H1 (cell line): ENCODE measurements at regions not wholly inside any gene's neighbourhood (a gene's known extent, or its start where the extent isn't known, plus 50 kb on each side); places are given as distances from the start of the nearest gene placed in this dataset.

Experiments
- CTCF ChIA-PET: fragments of 300-600 bp; sonication (Branson Sonifier 250); formaldehyde crosslinking; loops from one replicate; lab custom pipeline; 2021; ENCODE audit not compliant: partially characterized antibody; lab: Charles Lee
- POLR2A ChIA-PET: fragments of 300-600 bp; sonication (Branson Sonifier 250); formaldehyde crosslinking; loops from one replicate; lab custom pipeline; 2021; ENCODE audit warnings: inconsistent platforms; ENCODE audit not compliant: partially characterized antibody; lab: Charles Lee
- DNase-seq, 2 experiments: peaks; one replicate each; pipeline versions ENCODE4 v3.0.0 to v3.0.0-alpha.2; 2010 to 2022; ENCODE audit warnings: low spot score in 2 of 2, low read depth in 1 of 2, mixed read lengths in 1 of 2
- FAIRE-seq: peaks from 2 replicates; lab custom pipeline; 2011; peaks lifted over from hg19 to GRCh38; lab: Jason Lieb, UNC
- H2AFZ ChIP-seq: 2 replicates; pipeline ENCODE4 v1.8.1; 2012; ENCODE audit warnings: low read length, inconsistent platforms
- H2AK5ac ChIP-seq: 2 replicates; pipeline ENCODE4 v1.6.1; 2013; ENCODE audit warnings: low read depth, low read length
- H2BK120ac ChIP-seq: replicated peaks from 2 replicates; pipeline ENCODE3; 2013; ENCODE audit warnings: low read depth, low read length, inconsistent platforms
- H2BK12ac ChIP-seq: 2 replicates; pipeline ENCODE4 v1.6.1; 2013; ENCODE audit warnings: low read depth, low read length
- H2BK15ac ChIP-seq: 2 replicates; pipeline ENCODE4 v1.6.1; 2013; ENCODE audit warnings: low read length
- H2BK20ac ChIP-seq: 2 replicates; pipeline ENCODE4 v1.6.1; 2013; ENCODE audit warnings: low read length
- H2BK5ac ChIP-seq: 2 replicates; pipeline ENCODE4 v1.6.1; 2013; ENCODE audit warnings: low read depth, low read length
- H3K14ac ChIP-seq: 2 replicates; pipeline ENCODE4 v1.6.1; 2013; ENCODE audit warnings: inconsistent platforms; ENCODE audit not compliant: insufficient read length
- H3K18ac ChIP-seq: 2 replicates; pipeline ENCODE4 v1.6.1; 2013; ENCODE audit warnings: low read length; ENCODE audit errors: extremely low read depth
- H3K23ac ChIP-seq: 2 replicates; pipeline ENCODE4 v1.6.1; 2013; ENCODE audit warnings: inconsistent platforms; ENCODE audit not compliant: insufficient read length
- H3K23me2 ChIP-seq: 2 replicates; pipeline ENCODE4 v1.6.1; 2013; ENCODE audit warnings: low read depth, low read length
- H3K27ac ChIP-seq: 2 replicates; pipeline ENCODE4 v1.6.1; 2011; ENCODE audit warnings: low read depth, low read length, inconsistent platforms
- H3K27me3 ChIP-seq, 4 experiments: replicated peaks in 1 of 4; 1 replicate in 1 of 4; 2 replicates in 3 of 4; pipeline versions ENCODE4 v1.6.1 to v1.8.1; 2011 to 2013; ENCODE audit warnings: low read length in 3 of 4, mild to moderate bottlenecking in 3 of 4, inconsistent platforms in 2 of 4, mixed read lengths in 2 of 4, moderate library complexity in 1 of 4; ENCODE audit not compliant: control insufficient read depth in 3 of 4, insufficient read depth in 3 of 4; ENCODE audit errors: extremely low read depth in 1 of 4
- H3K36me3 ChIP-seq, 4 experiments: 2 replicates each; pipeline versions ENCODE4 v1.6.1 to v1.8.1; 2011 to 2013; ENCODE audit warnings: mild to moderate bottlenecking in 4 of 4, low read length in 3 of 4, moderate library complexity in 2 of 4, control low read depth in 1 of 4, inconsistent platforms in 1 of 4; ENCODE audit not compliant: insufficient read depth in 4 of 4, control insufficient read depth in 2 of 4
- H3K4ac ChIP-seq: replicated peaks from 2 replicates; pipeline ENCODE3; 2013; ENCODE audit warnings: low read length, low read depth, mixed read lengths, inconsistent platforms; ENCODE audit not compliant: insufficient read length
- H3K4me1 ChIP-seq, 4 experiments: replicated peaks in 1 of 4; 1 replicate in 1 of 4; 2 replicates in 3 of 4; pipeline versions ENCODE4 v1.6.1 to v1.8.1; 2011 to 2013; ENCODE audit warnings: low read length in 3 of 4, inconsistent platforms in 2 of 4, mixed read lengths in 1 of 4; ENCODE audit not compliant: insufficient read depth in 4 of 4, control insufficient read depth in 3 of 4
- H3K4me2 ChIP-seq, 2 experiments: 2 replicates each; pipeline versions ENCODE4 v1.6.1 to v1.8.1; 2011 to 2013; ENCODE audit warnings: low read depth in 2 of 2, low read length in 2 of 2, control low read depth in 1 of 2, inconsistent platforms in 1 of 2, mild to moderate bottlenecking in 1 of 2; ENCODE audit not compliant: insufficient read depth in 1 of 2
- H3K4me3 ChIP-seq, 4 experiments: fragments of 200-600, 300-600 bp in 1 of 4; sonication (generic), shearing (Covaris generic), sonication (Bioruptor Twin) in 1 of 4; 2 replicates each; pipeline versions ENCODE4 v1.5.1 to v1.8.1; 2011 to 2016; ENCODE audit warnings: low read length in 4 of 4, low read depth in 3 of 4, control low read depth in 2 of 4, inconsistent platforms in 2 of 4, mild to moderate bottlenecking in 2 of 4, mixed read lengths in 1 of 4, moderate library complexity in 1 of 4; ENCODE audit not compliant: insufficient read depth in 2 of 4; ENCODE audit errors: extremely low read depth in 1 of 4
- H3K56ac ChIP-seq: replicated peaks from 2 replicates; pipeline ENCODE3; 2013; ENCODE audit warnings: low read depth, mild to moderate bottlenecking, mixed read lengths, low read length, inconsistent platforms; ENCODE audit not compliant: insufficient read length
- H3K79me1 ChIP-seq: 2 replicates; pipeline ENCODE4 v1.6.1; 2013; ENCODE audit warnings: low read depth, low read length, control low read depth
- H3K79me2 ChIP-seq, 2 experiments: 2 replicates each; pipeline versions ENCODE4 v1.6.1 to v1.8.1; 2012 to 2013; ENCODE audit warnings: low read length in 2 of 2, mild to moderate bottlenecking in 2 of 2, inconsistent platforms in 1 of 2; ENCODE audit not compliant: insufficient read depth in 2 of 2, control insufficient read depth in 1 of 2
- H3K9ac ChIP-seq, 4 experiments: replicated peaks in 1 of 4; 1 replicate in 1 of 4; 2 replicates in 3 of 4; pipeline versions ENCODE4 v1.6.1 to v1.8.1; 2011 to 2013; ENCODE audit warnings: low read depth in 3 of 4, low read length in 3 of 4, control low read depth in 2 of 4, mild to moderate bottlenecking in 2 of 4, moderate library complexity in 2 of 4, inconsistent platforms in 1 of 4; ENCODE audit errors: extremely low read depth in 1 of 4
- H3K9me3 ChIP-seq, 2 experiments: 2 replicates each; pipeline versions ENCODE4 v1.6.1 to v1.8.1; 2012 to 2013; ENCODE audit warnings: mild to moderate bottlenecking in 2 of 2, moderate library complexity in 2 of 2, control low read depth in 1 of 2, inconsistent platforms in 1 of 2, low read depth in 1 of 2, low read length in 1 of 2, mixed read lengths in 1 of 2; ENCODE audit not compliant: insufficient read depth in 2 of 2
- H4K20me1 ChIP-seq, 2 experiments: replicated peaks in 1 of 2; 2 replicates each; pipeline versions ENCODE3 to v1.8.1; 2011 to 2013; ENCODE audit warnings: inconsistent platforms in 2 of 2, low read length in 2 of 2, mild to moderate bottlenecking in 1 of 2; ENCODE audit not compliant: insufficient read depth in 2 of 2, control insufficient read depth in 1 of 2
- H4K5ac ChIP-seq: 2 replicates; pipeline ENCODE4 v1.6.1; 2013; ENCODE audit warnings: low read length, low read depth, mixed read lengths, inconsistent platforms; ENCODE audit not compliant: insufficient read length
- H4K8ac ChIP-seq: 2 replicates; pipeline ENCODE4 v1.8.0; 2013; ENCODE audit warnings: mild to moderate bottlenecking, moderate library complexity, low read length, inconsistent platforms; ENCODE audit not compliant: insufficient read depth; ENCODE audit errors: extremely low read depth
- H4K91ac ChIP-seq: replicated peaks from 2 replicates; pipeline ENCODE3; 2013; ENCODE audit warnings: low read length, mixed read lengths, inconsistent platforms; ENCODE audit not compliant: insufficient read length
- ASH2L ChIP-seq: fragments of 200-600, 300-600 bp; sonication (generic); IDR thresholded peaks from one replicate; pipeline ENCODE4 v1.7.1; 2017; ENCODE audit warnings: low read length
- CHD1 ChIP-seq: IDR thresholded peaks from 2 replicates; pipeline ENCODE4 v1.6.1; 2012; ENCODE audit warnings: low read depth, low read length, improper control_type of control experiment
- CHD2 ChIP-seq: IDR thresholded peaks from 2 replicates; pipeline ENCODE4 v1.6.1; 2012; ENCODE audit warnings: low read length, improper control_type of control experiment
- CTBP2 ChIP-seq: IDR thresholded peaks from 2 replicates; pipeline ENCODE4 v1.7.0; 2011; ENCODE audit warnings: borderline replicate concordance, mild to moderate bottlenecking, moderate library complexity, mixed read lengths, low read length; ENCODE audit not compliant: insufficient read depth, insufficient read length
- EP300 ChIP-seq, 2 experiments: IDR thresholded peaks; 1 replicate in 1 of 2; 2 replicates in 1 of 2; pipeline ENCODE4 v1.6.1; 2011 to 2012; ENCODE audit warnings: low read depth in 2 of 2, low read length in 2 of 2, mild to moderate bottlenecking in 2 of 2, borderline replicate concordance in 1 of 2, inconsistent platforms in 1 of 2, moderate library complexity in 1 of 2
- RBBP5 ChIP-seq: IDR thresholded peaks from 2 replicates; pipeline ENCODE4 v1.7.1; 2012; ENCODE audit warnings: low read depth, mild to moderate bottlenecking, inconsistent platforms, low read length, moderate library complexity, borderline replicate concordance
- RFX5 ChIP-seq: IDR thresholded peaks from 2 replicates; pipeline ENCODE4 v1.6.1; 2011; ENCODE audit warnings: low read depth, low read length, improper control_type of control experiment, borderline replicate concordance
- RXRA ChIP-seq: IDR thresholded peaks from 2 replicates; pipeline ENCODE4 v1.6.1; 2011; ENCODE audit warnings: low read depth, mild to moderate bottlenecking, low read length, moderate library complexity; ENCODE audit not compliant: insufficient read depth
- SP1 ChIP-seq: IDR thresholded peaks from 2 replicates; pipeline ENCODE4 v1.6.1; 2011; ENCODE audit warnings: low read depth, low read length
- WGBS, 2 experiments: shearing (Covaris generic) in 1 of 2; methylation state at CpG; one replicate each; pipeline versions ENCODE4 v1.1.6 to v1.1.7; 2013 to 2015; ENCODE audit warnings: low lambda C conversion rate in 2 of 2, mixed read lengths in 2 of 2, inconsistent platforms in 1 of 2, low coverage in 1 of 2, missing lambda C conversion rate in 1 of 2; ENCODE audit not compliant: insufficient replicate concordance in 2 of 2, insufficient coverage in 1 of 2, insufficient read length in 1 of 2; ENCODE audit errors: extremely low coverage in 1 of 2, missing lambda C conversion rate in 1 of 2; 5-methylcytosine and 5-hydroxymethylcytosine counted together

- Histone ChIP-seq H4K8ac (no peak overlapping the region), H2BK12ac (no peak overlapping the region), H3K4me1 (peaks cover 0 to 1% (median 0%) of the 10 kb centered on the region in 4 experiments; a peak in 1 of 7 replicates), H2AK5ac (no peak overlapping the region), H3K9ac (no peak overlapping the region), H2BK5ac (no peak overlapping the region), H3K9me3 (no peaks in the 10 kb centered on the region), H2AFZ (no peak overlapping the region), H4K91ac (no peak overlapping the region), H3K56ac (no peak overlapping the region), H3K23me2 (no peaks in the 10 kb centered on the region), H3K36me3 (no peaks in the 10 kb centered on the region), H3K79me2 (no peaks in the 10 kb centered on the region), H3K79me1 (no peaks in the 10 kb centered on the region; the same call in 1 of the 2 replicates), H2BK15ac (no peak overlapping the region), H4K5ac (no peak overlapping the region), H3K14ac (no peak overlapping the region), H3K27ac (no peak overlapping the region), H3K23ac (no peak overlapping the region), H2BK120ac (no peak overlapping the region), H2BK20ac (no peak overlapping the region), H3K4me2 (no peak overlapping the region), H4K20me1 (no peaks in the 10 kb centered on the region), H3K27me3 (no peaks in the 10 kb centered on the region), H3K4ac (no peak overlapping the region), H3K4me3 (no peak overlapping the region), H3K18ac (no peak overlapping the region)
- 94% methylated on average over 1 of the region's 1 CpG; no CpG with 5 or more reads in 1 of the 2 experiments for WGBS, 2 experiments
- no peak for DNase-seq
- TF ChIP-seq RXRA, result no peak
- TF ChIP-seq CHD1, result no peak
- TF ChIP-seq RBBP5, result no peak
- TF ChIP-seq SP1, result no peak
- TF ChIP-seq EP300 (IDR thresholded peaks at IDR 0.05; ENCODE audit: borderline replicate concordance in 1 of 2, low read depth in 2 of 2, low read length in 2 of 2), result no peak
- no peak for TF ChIP-seq RFX5
- TF ChIP-seq CHD2, result no peak
- no peak for TF ChIP-seq ASH2L
- TF ChIP-seq CTBP2, result no peak
- CTCF ChIA-PET, result no interaction called here
- FAIRE-seq, result no peak
- POLR2A ChIA-PET, result no interaction called here
Measured at GRCh38 chr17:64718058-64718457, 56.0 kb upstream of the SMURF2 start.
